Astrocyte (in vitro differentiated cells and primary cell): ENCODE measurements at regions not wholly inside any gene's neighbourhood (a gene's known extent, or its start where the extent isn't known, plus 50 kb on each side); places are given as distances from the start of the nearest gene placed in this dataset.

Source experiments
- DNase-seq: peaks from one replicate; pipeline ENCODE4 v3.0.0-alpha.2; 2010; ENCODE audit warnings: low read depth
- FAIRE-seq: peaks from 2 replicates; lab custom pipeline; 2011; peaks lifted over from hg19 to GRCh38; lab: Jason Lieb, UNC
- H2AFZ ChIP-seq: 2 replicates; pipeline ENCODE4 v1.6.0; 2012; ENCODE audit warnings: low read depth, low read length, inconsistent platforms
- H3K27ac ChIP-seq: 2 replicates; pipeline ENCODE4 v1.5.1; 2011; ENCODE audit warnings: low read depth, low read length, inconsistent platforms
- H3K27me3 ChIP-seq: 2 replicates; pipeline ENCODE4 v1.6.0; 2011; ENCODE audit warnings: low read length, inconsistent platforms; ENCODE audit not compliant: insufficient read depth
- H3K36me3 ChIP-seq: 2 replicates; pipeline ENCODE4 v1.5.1; 2011; ENCODE audit warnings: low read length, inconsistent platforms; ENCODE audit not compliant: insufficient read depth
- H3K4me1 ChIP-seq: 2 replicates; pipeline ENCODE4 v1.5.1; 2011; ENCODE audit warnings: low read length, inconsistent platforms; ENCODE audit not compliant: insufficient read depth
- H3K4me2 ChIP-seq: 2 replicates; pipeline ENCODE4 v1.6.0; 2012; ENCODE audit warnings: low read length, inconsistent platforms
- H3K4me3 ChIP-seq: 2 replicates; pipeline ENCODE4 v1.5.1; 2011; ENCODE audit warnings: low read depth, mild to moderate bottlenecking, low read length, inconsistent platforms; ENCODE audit not compliant: insufficient read depth
- H3K79me2 ChIP-seq: 2 replicates; pipeline ENCODE4 v1.6.0; 2012; ENCODE audit warnings: mild to moderate bottlenecking, low read length, inconsistent platforms; ENCODE audit not compliant: insufficient read depth
- H3K9ac ChIP-seq: 2 replicates; pipeline ENCODE4 v1.6.0; 2012; ENCODE audit warnings: mild to moderate bottlenecking, low read length, inconsistent platforms
- H3K9me3 ChIP-seq: 2 replicates; pipeline ENCODE4 v1.5.1; 2012; ENCODE audit warnings: low read depth, mild to moderate bottlenecking, low read length, inconsistent platforms; ENCODE audit not compliant: insufficient read depth
- H4K20me1 ChIP-seq: 2 replicates; pipeline ENCODE4 v1.6.0; 2012; ENCODE audit warnings: low read length, inconsistent platforms; ENCODE audit not compliant: insufficient read depth
- H3K27ac Mint-ChIP-seq: one replicate; pipeline ENCODE4 v1.8.0; 2021; ENCODE audit warnings: mild to moderate bottlenecking, mixed read lengths; ENCODE audit not compliant: unreplicated experiment
- H3K27me3 Mint-ChIP-seq: one replicate; pipeline ENCODE4 v1.8.0; 2021; ENCODE audit warnings: low read depth, mixed read lengths; ENCODE audit not compliant: unreplicated experiment
- H3K36me3 Mint-ChIP-seq: one replicate; pipeline ENCODE4 v1.8.0; 2021; ENCODE audit warnings: low read depth, mixed read lengths; ENCODE audit not compliant: unreplicated experiment
- H3K4me1 Mint-ChIP-seq: one replicate; pipeline ENCODE4 v1.8.0; 2021; ENCODE audit warnings: low read depth, mixed read lengths; ENCODE audit not compliant: unreplicated experiment
- H3K4me3 Mint-ChIP-seq: one replicate; pipeline ENCODE4 v1.8.0; 2021; ENCODE audit warnings: mild to moderate bottlenecking, moderate library complexity, mixed read lengths; ENCODE audit not compliant: unreplicated experiment
- H3K9me3 Mint-ChIP-seq: one replicate; pipeline ENCODE4 v1.8.0; 2021; ENCODE audit warnings: mild to moderate bottlenecking, mixed read lengths; ENCODE audit not compliant: unreplicated experiment
- CTCF ChIP-seq: IDR thresholded peaks from 2 replicates; pipeline ENCODE4 v1.5.1; 2011; ENCODE audit warnings: low read depth, mild to moderate bottlenecking, inconsistent platforms, low read length, moderate library complexity; ENCODE audit not compliant: insufficient read depth
- EZH2 ChIP-seq: IDR thresholded peaks from 2 replicates; pipeline ENCODE4 v1.6.1; 2012; ENCODE audit warnings: mild to moderate bottlenecking, low read length, inconsistent platforms; ENCODE audit not compliant: insufficient read depth

- Histone ChIP-seq H3K4me2 (peak overlapping the region; percentile 17), H3K9me3 (no peaks in the 10 kb centered on the region), H3K79me2 (no peaks in the 10 kb centered on the region), H3K4me3 (no peak overlapping the region), H3K27me3 (no peaks in the 10 kb centered on the region), H2AFZ (no peak overlapping the region), H3K9ac (no peak overlapping the region), H4K20me1 (no peaks in the 10 kb centered on the region), H3K36me3 (no peaks in the 10 kb centered on the region), H3K4me1 (peaks cover 15% of the 10 kb centered on the region), H3K27ac (no peak overlapping the region)
- DNase-seq (no peak), FAIRE-seq (no peak)
- Mint-ChIP-seq H3K27ac (no peak overlapping the region), H3K27me3 (no peaks in the 10 kb centered on the region), H3K36me3 (no peaks in the 10 kb centered on the region), H3K4me3 (no peak overlapping the region), H3K9me3 (no peaks in the 10 kb centered on the region), H3K4me1 (peaks cover 11% of the 10 kb centered on the region)
- TF ChIP-seq CTCF: no peak
- no peak for TF ChIP-seq EZH2
Measured at GRCh38 chr17:62888765-62889164, 77.3 kb upstream of the TANC2 start.

- TF ChIP-seq EZH2 (no peak), CTCF (no peak)
- Histone ChIP-seq H3K79me2 (no peaks in the 10 kb centered on the region), H3K27me3 (no peaks in the 10 kb centered on the region), H2AFZ (no peak overlapping the region), H3K4me3 (no peak overlapping the region), H3K4me1 (peaks cover 14% of the 10 kb centered on the region), H3K4me2 (peak overlapping the region; percentile 17), H3K36me3 (no peaks in the 10 kb centered on the region), H3K27ac (no peak overlapping the region), H3K9ac (no peak overlapping the region), H3K9me3 (no peaks in the 10 kb centered on the region), H4K20me1 (no peaks in the 10 kb centered on the region)
- DNase-seq: no peak
- no peaks in the 10 kb centered on the region for H3K36me3 Mint-ChIP-seq
- H3K4me1 Mint-ChIP-seq: peaks cover 11% of the 10 kb centered on the region
- FAIRE-seq: no peak
- no peaks in the 10 kb centered on the region for H3K9me3 Mint-ChIP-seq
- H3K27me3 Mint-ChIP-seq: no peaks in the 10 kb centered on the region
- H3K27ac Mint-ChIP-seq: no peak overlapping the region
- no peak overlapping the region for H3K4me3 Mint-ChIP-seq
Measured at GRCh38 chr17:62888148-62888547, 77.9 kb upstream of the TANC2 start.

- no peaks in the 10 kb centered on the region for H4K20me1 ChIP-seq
- no peaks in the 10 kb centered on the region for H3K36me3 ChIP-seq
- H3K4me2 ChIP-seq: no peak overlapping the region
- no peak overlapping the region for H3K27ac ChIP-seq
- Mint-ChIP-seq H3K4me3 (no peak overlapping the region), H3K27ac (no peak overlapping the region), H3K9me3 (no peaks in the 10 kb centered on the region), H3K36me3 (no peaks in the 10 kb centered on the region), H3K4me1 (peaks cover 5% of the 10 kb centered on the region), H3K27me3 (no peaks in the 10 kb centered on the region)
- no peak for DNase-seq
- no peak overlapping the region for H2AFZ ChIP-seq
- peaks cover 7% of the 10 kb centered on the region for H3K4me1 ChIP-seq
- no peak for FAIRE-seq
- no peak overlapping the region for H3K9ac ChIP-seq
- TF ChIP-seq EZH2 (no peak), CTCF (no peak)
- H3K27me3 ChIP-seq: no peaks in the 10 kb centered on the region
- no peaks in the 10 kb centered on the region for H3K79me2 ChIP-seq
- H3K9me3 ChIP-seq: no peaks in the 10 kb centered on the region
- no peak overlapping the region for H3K4me3 ChIP-seq
Measured at GRCh38 chr17:62887437-62887836, 78.6 kb upstream of the TANC2 start.
